Type B pancreatic cell (in vitro differentiated cells): ENCODE measurements at regions not wholly inside any gene's neighbourhood (a gene's known extent, or its start where the extent isn't known, plus 50 kb on each side); places are given as distances from the start of the nearest gene placed in this dataset.

Experiments used
- DNase-seq: peaks from one replicate; pipeline ENCODE4 v3.0.0; 2021; ENCODE audit warnings: mixed read lengths; ENCODE audit not compliant: unreplicated experiment; ENCODE audit errors: extremely low spot score
- H3K27ac Mint-ChIP-seq: 2 replicates; pipeline ENCODE4 v1.8.0; 2021; ENCODE audit warnings: mild to moderate bottlenecking, mixed read lengths
- H3K27me3 Mint-ChIP-seq: 2 replicates; pipeline ENCODE4 v1.8.0; 2021; ENCODE audit warnings: mixed read lengths
- H3K36me3 Mint-ChIP-seq: 2 replicates; pipeline ENCODE4 v1.8.0; 2021; ENCODE audit warnings: mixed read lengths
- H3K4me1 Mint-ChIP-seq: one replicate; pipeline ENCODE4 v1.8.0; 2021; ENCODE audit warnings: mixed read lengths; ENCODE audit not compliant: unreplicated experiment
- H3K4me3 Mint-ChIP-seq: 2 replicates; pipeline ENCODE4 v1.8.0; 2021; ENCODE audit warnings: mild to moderate bottlenecking, mixed read lengths
- H3K9me3 Mint-ChIP-seq: 2 replicates; pipeline ENCODE4 v1.8.0; 2021; ENCODE audit warnings: mixed read lengths
- TF ChIP-seq, protein P1 (sequence below): fragments of 200-600 bp; sonication (generic); conservative IDR thresholded peaks from 2 replicates; pipeline ENCODE4 v1.5.0; 2021; ENCODE audit warnings: antibody characterized with exemption, mild to moderate bottlenecking

- Mint-ChIP-seq H3K4me3 (no peak overlapping the region), H3K36me3 (no peaks in the 10 kb centered on the region), H3K9me3 (no peaks in the 10 kb centered on the region)
These were observed 949.6 kb upstream of the GOT2 start for GRCh38 chr16:59683709-59684108.

GRCh38 chr16:59665618-59666220 is 931.6 kb upstream of the GOT2 start:
- no peak for DNase-seq
- Mint-ChIP-seq H3K4me1 (no peaks in the 10 kb centered on the region), H3K4me3 (no peak overlapping the region), H3K27ac (no peak overlapping the region), H3K36me3 (no peaks in the 10 kb centered on the region), H3K27me3 (no peaks in the 10 kb centered on the region), H3K9me3 (no peaks in the 10 kb centered on the region)
- TF ChIP-seq, protein P1, sequence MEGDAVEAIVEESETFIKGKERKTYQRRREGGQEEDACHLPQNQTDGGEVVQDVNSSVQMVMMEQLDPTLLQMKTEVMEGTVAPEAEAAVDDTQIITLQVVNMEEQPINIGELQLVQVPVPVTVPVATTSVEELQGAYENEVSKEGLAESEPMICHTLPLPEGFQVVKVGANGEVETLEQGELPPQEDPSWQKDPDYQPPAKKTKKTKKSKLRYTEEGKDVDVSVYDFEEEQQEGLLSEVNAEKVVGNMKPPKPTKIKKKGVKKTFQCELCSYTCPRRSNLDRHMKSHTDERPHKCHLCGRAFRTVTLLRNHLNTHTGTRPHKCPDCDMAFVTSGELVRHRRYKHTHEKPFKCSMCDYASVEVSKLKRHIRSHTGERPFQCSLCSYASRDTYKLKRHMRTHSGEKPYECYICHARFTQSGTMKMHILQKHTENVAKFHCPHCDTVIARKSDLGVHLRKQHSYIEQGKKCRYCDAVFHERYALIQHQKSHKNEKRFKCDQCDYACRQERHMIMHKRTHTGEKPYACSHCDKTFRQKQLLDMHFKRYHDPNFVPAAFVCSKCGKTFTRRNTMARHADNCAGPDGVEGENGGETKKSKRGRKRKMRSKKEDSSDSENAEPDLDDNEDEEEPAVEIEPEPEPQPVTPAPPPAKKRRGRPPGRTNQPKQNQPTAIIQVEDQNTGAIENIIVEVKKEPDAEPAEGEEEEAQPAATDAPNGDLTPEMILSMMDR: no peak

More at GRCh38 chr16:59683709-59684108, 949.6 kb upstream of the GOT2 start:
- TF ChIP-seq, protein P1: no peak
- no peaks in the 10 kb centered on the region for H3K4me1 Mint-ChIP-seq
- H3K27ac Mint-ChIP-seq: no peak overlapping the region
- no peaks in the 10 kb centered on the region for H3K27me3 Mint-ChIP-seq
- DNase-seq: no peak

- Mint-ChIP-seq H3K4me3 (no peak overlapping the region), H3K36me3 (no peaks in the 10 kb centered on the region), H3K27ac (no peak overlapping the region), H3K4me1 (no peaks in the 10 kb centered on the region), H3K27me3 (no peaks in the 10 kb centered on the region), H3K9me3 (no peaks in the 10 kb centered on the region)
- no peak for DNase-seq
- TF ChIP-seq, protein P1: no peak
These were observed 924.5 kb upstream of the GOT2 start for GRCh38 chr16:59658572-59658971.

GRCh38 chr16:59655031-59655430 is 920.9 kb upstream of the GOT2 start:
- no peaks in the 10 kb centered on the region for H3K4me1 Mint-ChIP-seq
- H3K27me3 Mint-ChIP-seq: no peaks in the 10 kb centered on the region
- H3K9me3 Mint-ChIP-seq: no peaks in the 10 kb centered on the region
- TF ChIP-seq, protein P1: no peak
- no peak overlapping the region for H3K27ac Mint-ChIP-seq
- no peaks in the 10 kb centered on the region for H3K36me3 Mint-ChIP-seq
- no peak for DNase-seq
- H3K4me3 Mint-ChIP-seq: no peak overlapping the region

- H3K4me3 Mint-ChIP-seq: no peak overlapping the region
- no peaks in the 10 kb centered on the region for H3K9me3 Mint-ChIP-seq
- no peaks in the 10 kb centered on the region for H3K36me3 Mint-ChIP-seq
- DNase-seq: no peak
- H3K27ac Mint-ChIP-seq: no peak overlapping the region
- no peaks in the 10 kb centered on the region for H3K27me3 Mint-ChIP-seq
- TF ChIP-seq, protein P1: no peak
- no peaks in the 10 kb centered on the region for H3K4me1 Mint-ChIP-seq
These were observed 920.3 kb upstream of the GOT2 start for GRCh38 chr16:59654455-59654854.

DNA sequence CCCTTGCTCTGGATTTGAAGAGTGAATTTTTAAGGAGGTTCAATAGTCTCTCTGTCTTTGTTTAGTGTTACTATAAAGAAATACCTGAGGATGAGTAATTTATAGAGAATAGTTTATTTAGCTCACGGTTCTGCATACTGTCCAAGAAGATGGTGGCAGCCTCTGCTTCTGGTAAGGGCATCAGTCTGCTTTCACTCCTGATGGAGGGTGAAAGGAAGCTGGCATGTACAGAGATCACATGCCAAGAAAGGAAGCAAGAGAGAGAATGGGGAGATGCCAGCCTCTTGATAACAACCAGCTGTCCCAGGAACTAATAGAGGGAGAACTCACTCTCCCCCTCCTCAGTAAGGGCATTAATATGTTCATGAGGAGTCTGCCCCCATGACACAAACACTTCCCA is 917.5 kb upstream of the GOT2 start:
- H3K4me3 Mint-ChIP-seq: no peak overlapping the region

More for the DNA sequence above, 917.5 kb upstream of the GOT2 start:
- Mint-ChIP-seq H3K4me1 (no peaks in the 10 kb centered on the region), H3K36me3 (no peaks in the 10 kb centered on the region), H3K9me3 (no peaks in the 10 kb centered on the region), H3K27ac (no peak overlapping the region), H3K27me3 (no peaks in the 10 kb centered on the region)
- DNase-seq: no peak
- TF ChIP-seq, protein P1: no peak
